Cardiac muscle cell (in vitro differentiated cells and primary cell): ENCODE measurements at regions not wholly inside any gene's neighbourhood (a gene's known extent, or its start where the extent isn't known, plus 50 kb on each side); places are given as distances from the start of the nearest gene placed in this dataset.
A peak's percentile ranks its signal among the peaks of the same experiment; 100 is the strongest.

Experiments
- DNase-seq, 2 donors: peaks; one replicate each; pipeline versions ENCODE4 v3.0.0 to v3.0.0-alpha.2; 2010 to 2017; ENCODE audit warnings: low read depth in 1 of 2, low spot score in 1 of 2
- H3K27ac ChIP-seq: fragments of 200-600 bp; sonication (generic); 2 replicates; pipeline ENCODE4 v1.5.1; 2016
- H3K27me3 ChIP-seq: fragments of 200-600 bp; sonication (generic); 2 replicates; pipeline ENCODE4 v1.6.0; 2016; ENCODE audit warnings: control low read depth
- H3K36me3 ChIP-seq: fragments of 200-600 bp; sonication (generic); 2 replicates; pipeline ENCODE4 v1.5.1; 2016; ENCODE audit warnings: control low read depth
- H3K4me1 ChIP-seq: fragments of 200-600 bp; sonication (generic); 2 replicates; pipeline ENCODE4 v1.8.1; 2017; ENCODE audit warnings: low read depth, mild to moderate bottlenecking, mixed run types
- H3K4me3 ChIP-seq: fragments of 200-600 bp; sonication (generic); 2 replicates; pipeline ENCODE4 v1.5.1; 2016; ENCODE audit warnings: mild to moderate bottlenecking
- H3K9me3 ChIP-seq: fragments of 200-600 bp; sonication (generic); 2 replicates; pipeline ENCODE4 v1.5.1; 2017; ENCODE audit warnings: low read depth, mild to moderate bottlenecking, control low read depth
- TF ChIP-seq, protein P1 (sequence below): IDR thresholded peaks from 2 replicates; pipeline ENCODE4 v1.5.1; 2012; ENCODE audit warnings: low read depth, mild to moderate bottlenecking, low read length

DNA sequence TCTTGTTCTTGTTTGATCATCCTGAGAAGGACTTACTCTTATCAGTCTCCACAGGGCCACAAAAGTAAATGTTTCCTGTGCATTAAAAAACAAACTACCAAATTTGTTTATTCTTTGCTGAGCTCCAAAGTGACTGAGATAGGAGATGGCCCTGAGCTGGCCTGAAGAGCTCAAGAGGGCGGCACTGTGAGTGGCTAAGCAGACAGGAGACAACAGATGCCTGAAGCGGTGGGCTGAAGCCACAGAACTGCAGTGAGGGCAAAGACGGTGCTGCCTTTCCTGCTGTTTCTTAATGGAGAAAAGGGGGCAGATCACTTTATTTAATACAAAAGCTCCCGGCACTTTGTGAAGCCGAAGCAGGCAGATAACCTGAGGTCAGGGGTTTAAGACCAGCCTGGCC lies 379.6 kb downstream of the ARL4A start:
- DNase-seq: no peak
- Histone ChIP-seq H3K36me3 (no peaks in the 10 kb centered on the region), H3K4me3 (no peak overlapping the region), H3K4me1 (no peaks in the 10 kb centered on the region), H3K27ac (no peak overlapping the region), H3K27me3 (no peaks in the 10 kb centered on the region), H3K9me3 (no peaks in the 10 kb centered on the region)
- TF ChIP-seq, protein P1, sequence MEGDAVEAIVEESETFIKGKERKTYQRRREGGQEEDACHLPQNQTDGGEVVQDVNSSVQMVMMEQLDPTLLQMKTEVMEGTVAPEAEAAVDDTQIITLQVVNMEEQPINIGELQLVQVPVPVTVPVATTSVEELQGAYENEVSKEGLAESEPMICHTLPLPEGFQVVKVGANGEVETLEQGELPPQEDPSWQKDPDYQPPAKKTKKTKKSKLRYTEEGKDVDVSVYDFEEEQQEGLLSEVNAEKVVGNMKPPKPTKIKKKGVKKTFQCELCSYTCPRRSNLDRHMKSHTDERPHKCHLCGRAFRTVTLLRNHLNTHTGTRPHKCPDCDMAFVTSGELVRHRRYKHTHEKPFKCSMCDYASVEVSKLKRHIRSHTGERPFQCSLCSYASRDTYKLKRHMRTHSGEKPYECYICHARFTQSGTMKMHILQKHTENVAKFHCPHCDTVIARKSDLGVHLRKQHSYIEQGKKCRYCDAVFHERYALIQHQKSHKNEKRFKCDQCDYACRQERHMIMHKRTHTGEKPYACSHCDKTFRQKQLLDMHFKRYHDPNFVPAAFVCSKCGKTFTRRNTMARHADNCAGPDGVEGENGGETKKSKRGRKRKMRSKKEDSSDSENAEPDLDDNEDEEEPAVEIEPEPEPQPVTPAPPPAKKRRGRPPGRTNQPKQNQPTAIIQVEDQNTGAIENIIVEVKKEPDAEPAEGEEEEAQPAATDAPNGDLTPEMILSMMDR: no peak

DNA sequence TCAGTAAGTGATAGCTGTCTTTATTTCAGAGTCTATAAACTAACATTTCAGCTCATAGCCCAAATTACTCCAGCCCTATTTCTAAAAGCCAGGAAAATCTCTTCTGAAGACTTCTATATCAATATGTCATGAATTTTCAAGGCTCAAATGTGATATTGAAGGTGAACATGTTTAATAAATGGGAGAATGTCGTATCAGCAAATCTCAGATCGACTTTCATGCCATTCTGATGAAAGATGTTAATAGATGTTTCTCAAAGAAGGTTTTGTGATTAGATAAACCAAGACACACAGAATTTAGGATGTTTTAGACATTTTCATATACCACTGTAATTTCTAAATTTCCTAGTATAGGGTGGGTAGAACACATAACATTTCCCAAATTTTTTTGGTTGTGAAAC lies 380.6 kb downstream of the ARL4A start:
- H3K9me3 ChIP-seq: no peaks in the 10 kb centered on the region
- no peak overlapping the region for H3K4me3 ChIP-seq
- TF ChIP-seq, protein P1: no peak
- H3K27ac ChIP-seq: no peak overlapping the region
- no peaks in the 10 kb centered on the region for H3K36me3 ChIP-seq
- H3K4me1 ChIP-seq: no peaks in the 10 kb centered on the region
- DNase-seq: no peak
- H3K27me3 ChIP-seq: no peaks in the 10 kb centered on the region

DNA sequence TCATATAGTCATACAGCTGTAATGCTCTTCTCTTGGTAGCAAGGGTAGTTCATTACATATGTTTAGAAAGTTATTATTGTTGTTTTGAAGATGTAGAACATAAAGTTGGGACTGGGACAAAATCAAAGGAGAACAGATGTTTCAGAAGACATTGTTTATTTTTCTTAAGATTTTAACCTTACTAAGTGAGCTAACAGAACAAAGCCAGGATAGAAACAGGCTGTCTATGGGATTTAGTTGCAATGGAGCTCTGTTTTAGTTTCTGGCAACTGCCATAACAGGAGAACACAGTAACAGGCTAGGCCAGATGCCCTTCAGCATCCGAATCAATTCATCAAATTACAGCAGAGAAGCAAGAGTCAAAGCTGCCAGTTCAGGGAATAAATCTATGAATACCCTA lies 382.4 kb downstream of the ARL4A start:
- H3K9me3 ChIP-seq: no peaks in the 10 kb centered on the region
- DNase-seq: no peak
- H3K4me1 ChIP-seq: no peaks in the 10 kb centered on the region
- H3K27me3 ChIP-seq: no peaks in the 10 kb centered on the region
- TF ChIP-seq, protein P1: no peak
- no peaks in the 10 kb centered on the region for H3K36me3 ChIP-seq
- H3K4me3 ChIP-seq: no peak overlapping the region
- H3K27ac ChIP-seq: no peak overlapping the region

DNA sequence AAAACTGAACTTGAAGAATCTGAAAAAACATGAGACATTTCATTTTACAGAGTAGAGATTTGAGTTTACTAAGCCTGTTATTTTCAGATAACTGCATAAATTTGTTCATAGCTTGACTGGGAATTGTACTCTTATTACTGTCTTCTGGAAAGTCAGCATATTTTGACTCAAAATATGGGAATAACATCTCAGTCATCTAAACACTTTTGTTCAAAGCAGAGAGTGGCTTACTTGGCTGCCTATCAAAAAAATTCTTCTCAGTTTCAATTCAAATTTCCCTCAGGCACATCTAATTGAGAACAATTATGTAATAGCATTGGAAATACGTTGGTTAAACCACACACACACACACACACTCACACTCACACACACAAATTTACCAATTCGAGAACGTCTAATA lies 384.6 kb downstream of the ARL4A start:
- TF ChIP-seq, protein P1: no peak
- Histone ChIP-seq H3K4me1 (no peaks in the 10 kb centered on the region), H3K4me3 (no peak overlapping the region), H3K27me3 (no peaks in the 10 kb centered on the region), H3K27ac (no peak overlapping the region), H3K9me3 (no peaks in the 10 kb centered on the region), H3K36me3 (no peaks in the 10 kb centered on the region)
- DNase-seq: no peak

DNA sequence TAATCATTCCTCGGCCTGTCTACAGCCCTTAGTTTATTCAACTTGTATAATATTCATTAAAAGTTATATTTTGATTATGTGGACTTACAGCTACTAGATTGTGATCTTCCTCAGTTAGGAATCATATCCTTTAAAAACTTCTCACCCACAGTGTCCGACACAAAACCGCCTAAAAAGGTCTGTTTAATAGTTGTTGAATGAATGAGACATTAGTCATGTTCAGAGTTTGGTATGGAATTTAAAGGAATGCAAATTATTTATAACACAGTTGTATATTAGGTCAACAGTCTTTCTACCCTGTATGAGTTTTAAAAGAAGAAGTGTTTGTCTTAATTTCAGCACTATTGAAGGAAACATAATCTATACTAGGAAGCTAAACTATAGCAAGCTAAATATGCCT lies 390.0 kb downstream of the ARL4A start:
- DNase-seq: peak in 1 of 2 donors; percentile 46
- Histone ChIP-seq H3K9me3 (no peaks in the 10 kb centered on the region), H3K27ac (no peak overlapping the region), H3K4me3 (no peak overlapping the region), H3K27me3 (no peaks in the 10 kb centered on the region), H3K36me3 (no peaks in the 10 kb centered on the region), H3K4me1 (no peaks in the 10 kb centered on the region)
- TF ChIP-seq, protein P1: no peak

DNA sequence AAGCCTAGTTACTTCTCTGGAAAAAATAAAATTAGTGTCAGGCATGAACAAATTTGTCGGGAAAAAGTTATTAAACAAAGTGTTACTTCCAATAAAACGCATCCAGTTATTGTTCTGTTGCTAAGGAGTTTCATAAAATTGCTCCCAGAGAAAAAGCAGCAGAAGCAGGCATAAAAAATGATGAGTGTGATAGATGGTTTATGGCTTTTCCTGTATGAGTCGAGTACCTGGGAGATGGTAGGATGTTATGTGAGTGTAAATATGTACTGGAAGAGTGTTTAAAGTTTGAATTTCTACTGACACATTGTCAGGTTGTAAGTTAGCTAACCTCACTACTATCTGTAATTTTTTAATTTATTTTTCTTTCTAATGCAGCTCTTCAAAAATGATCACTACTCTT lies 390.7 kb downstream of the ARL4A start:
- H3K4me1 ChIP-seq: no peaks in the 10 kb centered on the region
- H3K9me3 ChIP-seq: no peaks in the 10 kb centered on the region
- H3K36me3 ChIP-seq: no peaks in the 10 kb centered on the region
- DNase-seq: no peak
- TF ChIP-seq, protein P1: no peak
- H3K27me3 ChIP-seq: no peaks in the 10 kb centered on the region
- H3K27ac ChIP-seq: no peak overlapping the region
- no peak overlapping the region for H3K4me3 ChIP-seq
